Stimulated activated CD4-positive, alpha-beta T cell treated with anti-CD3 and anti-CD28 coated beads, Interleukin-12 subunit alpha, Interleukin-12 subunit beta, amount 100 ng/mL, for 24 hours (primary cell): ENCODE measurements at regions not wholly inside any gene's neighbourhood (a gene's known extent, or its start where the extent isn't known, plus 50 kb on each side); places are given as distances from the start of the nearest gene placed in this dataset.
"Not testable (repeated sequence)": the region's sequence is repeated elsewhere in the genome, so short reads cannot be mapped to it uniquely, and the experiment has no call there.

Experiments
- DNase-seq, 2 experiments: peaks; one replicate each; pipeline ENCODE4 v3.0.0-alpha.2; 2020; ENCODE audit warnings: low read depth in 2 of 2

- DNase-seq: no peak
These were observed 50.7 kb upstream of the VPREB1 start for GRCh38 chr22:22193923-22194322.

DNA sequence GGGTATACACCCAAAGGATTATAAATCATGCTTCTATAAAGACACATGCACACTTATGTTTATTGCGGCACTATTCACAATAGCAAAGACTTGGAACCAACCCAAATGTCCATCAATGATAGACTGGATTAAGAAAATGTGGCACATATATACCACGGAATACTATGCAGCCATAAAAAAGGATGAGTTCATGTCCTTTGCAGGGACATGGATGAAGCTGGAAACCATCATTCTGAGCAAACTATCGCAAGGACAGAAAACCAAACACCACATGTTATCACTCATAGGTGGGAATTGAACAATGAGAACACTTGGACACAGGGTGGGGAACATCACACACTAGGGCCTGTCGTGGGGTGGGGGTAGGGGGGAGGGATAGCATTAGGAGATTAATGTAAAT is 51.1 kb upstream of the VPREB1 start:
- DNase-seq: not testable (repeated sequence)

DNA sequence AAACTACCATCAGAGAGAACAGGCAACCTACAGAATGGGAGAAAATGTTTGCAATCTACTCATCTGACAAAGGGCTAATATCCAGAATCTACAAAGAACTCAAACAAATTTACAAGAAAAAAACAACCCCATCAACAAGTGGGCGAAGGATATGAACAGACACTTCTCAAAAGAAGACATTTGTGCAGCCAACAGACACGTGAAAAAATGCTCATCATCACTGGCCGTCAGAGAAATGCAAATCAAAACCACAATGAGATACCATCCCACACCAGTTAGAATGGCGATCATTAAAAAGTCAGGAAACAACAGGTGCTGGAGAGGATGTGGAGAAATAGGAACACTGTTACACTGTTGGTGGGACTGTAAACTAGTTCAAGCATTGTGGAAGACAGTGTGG is 51.6 kb upstream of the VPREB1 start:
- DNase-seq: not testable (repeated sequence)

DNA sequence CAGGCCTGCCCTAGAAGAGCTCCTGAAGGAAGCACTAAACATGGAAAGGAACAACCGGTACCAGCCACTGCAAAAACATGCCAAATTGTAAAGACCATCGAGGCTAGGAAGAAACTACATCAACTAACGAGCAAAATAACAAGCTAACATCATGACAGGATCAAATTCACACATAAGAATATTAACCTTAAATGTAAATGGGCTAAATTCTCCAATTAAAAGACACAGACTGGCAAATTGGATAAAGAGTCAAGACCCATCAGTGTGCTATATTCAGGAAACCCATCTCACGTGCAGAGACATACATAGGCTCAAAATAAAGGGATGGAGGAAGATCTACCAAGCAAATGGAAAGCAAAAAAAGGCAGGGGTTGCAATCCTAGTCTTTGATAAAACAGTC is 54.8 kb upstream of the VPREB1 start:
- not testable (repeated sequence) for DNase-seq

- not testable (repeated sequence) for DNase-seq
These were observed 56.7 kb upstream of the VPREB1 start for GRCh38 chr22:22187863-22188262.

GRCh38 chr22:22187299-22187698 is 57.3 kb upstream of the VPREB1 start:
- no peak for DNase-seq

DNA sequence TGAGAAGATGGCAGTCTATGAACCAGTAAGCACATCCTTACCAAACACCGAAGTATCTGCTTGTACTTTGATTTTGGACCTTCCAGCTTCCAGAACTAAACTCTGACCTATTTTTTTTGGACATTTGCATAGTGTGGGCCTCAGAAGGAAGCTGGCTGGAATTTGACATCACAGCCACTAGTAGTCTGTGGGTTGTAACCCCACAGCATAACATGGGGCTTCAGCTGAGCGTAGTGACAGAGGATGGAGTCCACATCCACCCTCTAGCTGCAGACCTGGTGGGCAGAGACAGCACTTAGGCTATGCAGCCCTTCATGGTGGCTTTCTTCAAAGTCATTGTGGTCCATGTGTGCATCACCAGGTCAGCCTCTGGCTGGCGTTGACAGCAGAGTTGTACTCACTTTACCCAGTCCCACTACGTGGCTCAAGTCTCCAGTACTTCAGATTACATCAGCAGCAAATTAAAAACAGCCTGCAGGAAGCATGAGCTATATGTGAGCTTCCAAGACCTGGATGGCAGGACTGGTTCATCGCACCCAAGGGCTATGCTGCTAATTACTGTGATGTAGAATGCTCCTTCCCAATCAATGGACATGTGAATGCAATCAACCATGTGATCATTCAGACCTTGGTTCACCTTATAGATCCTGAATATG is 58.6 kb upstream of the VPREB1 start:
- DNase-seq: no peak

- DNase-seq: no peak
These were observed 59.4 kb upstream of the VPREB1 start for GRCh38 chr22:22185217-22185616.

DNA sequence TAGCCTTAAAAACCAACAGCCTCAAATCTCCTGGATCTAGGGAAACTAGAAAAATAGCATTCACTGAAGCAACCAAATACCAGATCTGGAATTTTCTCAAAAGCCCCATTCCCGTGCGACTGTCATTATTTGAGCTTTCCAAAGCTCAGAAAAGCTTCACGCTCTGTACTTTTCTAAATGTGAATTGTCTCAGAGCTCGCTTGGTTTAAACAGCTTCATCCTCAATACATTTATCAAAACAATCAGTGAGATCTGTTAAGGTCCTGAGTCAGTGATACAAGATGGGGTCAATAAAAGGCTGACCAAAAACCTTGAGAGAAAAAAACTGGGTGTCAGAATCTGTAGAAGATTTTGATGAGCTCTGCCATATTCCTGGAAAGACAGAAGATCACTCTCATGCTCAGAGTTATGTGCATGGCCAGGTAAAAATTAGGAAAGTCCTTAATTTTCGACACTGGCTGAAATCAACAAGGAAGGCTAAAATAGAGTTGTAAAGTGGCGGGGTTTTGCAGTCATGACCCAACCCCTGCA is 60.2 kb upstream of the VPREB1 start:
- DNase-seq: no peak

DNA sequence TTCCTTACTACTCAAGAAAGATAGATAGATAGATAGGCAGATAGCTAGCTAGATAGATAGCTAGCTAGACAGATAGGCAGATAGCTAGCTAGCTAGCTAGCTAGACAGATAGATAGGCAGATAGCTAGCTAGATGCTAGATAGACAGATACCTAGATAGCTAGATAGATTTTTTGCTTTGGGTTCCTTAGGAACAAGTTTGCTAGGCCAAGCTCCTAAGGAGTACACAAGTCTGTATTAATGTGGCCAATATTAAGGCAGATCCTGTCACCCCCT is 61.7 kb upstream of the VPREB1 start:
- no peak for DNase-seq

DNA sequence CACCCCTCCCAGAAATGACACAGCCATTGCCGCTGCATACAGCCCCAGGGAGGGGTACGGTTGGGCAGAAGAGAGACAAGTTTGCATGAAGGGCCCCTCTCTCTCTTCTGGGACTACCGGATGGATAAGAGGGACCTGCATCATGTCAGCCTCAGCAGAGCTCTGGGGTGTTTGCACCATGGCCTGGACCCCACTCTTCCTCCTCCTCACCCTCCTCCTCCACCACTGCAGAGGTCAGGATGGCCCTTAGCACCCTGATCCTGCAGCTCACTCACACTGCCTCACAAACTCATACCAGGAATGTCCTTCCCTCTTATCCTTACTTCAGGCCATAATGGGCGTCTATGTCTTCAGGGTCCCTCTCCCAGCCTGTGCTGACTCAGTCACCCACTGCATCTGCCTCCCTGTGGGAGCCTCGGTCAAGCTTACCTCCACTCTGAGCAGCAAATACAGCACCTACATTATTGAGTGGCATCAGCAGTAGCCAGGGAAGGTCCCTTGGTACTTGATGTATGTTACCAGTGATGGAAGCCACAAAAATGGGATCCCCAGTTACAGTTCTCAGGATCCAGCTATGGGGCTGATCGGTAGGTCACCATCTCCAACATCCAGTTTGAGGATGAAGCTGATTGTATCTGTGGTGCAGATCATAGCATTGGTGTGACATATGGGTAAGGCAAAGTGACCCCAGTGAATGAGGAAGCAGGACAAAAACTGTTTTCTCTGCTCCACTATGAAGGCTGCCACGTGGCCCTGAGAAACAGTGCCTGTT is 62.2 kb upstream of the VPREB1 start:
- no peak for DNase-seq

- DNase-seq: no peak
These were observed 63.2 kb upstream of the VPREB1 start for GRCh38 chr22:22181341-22181850.

DNA sequence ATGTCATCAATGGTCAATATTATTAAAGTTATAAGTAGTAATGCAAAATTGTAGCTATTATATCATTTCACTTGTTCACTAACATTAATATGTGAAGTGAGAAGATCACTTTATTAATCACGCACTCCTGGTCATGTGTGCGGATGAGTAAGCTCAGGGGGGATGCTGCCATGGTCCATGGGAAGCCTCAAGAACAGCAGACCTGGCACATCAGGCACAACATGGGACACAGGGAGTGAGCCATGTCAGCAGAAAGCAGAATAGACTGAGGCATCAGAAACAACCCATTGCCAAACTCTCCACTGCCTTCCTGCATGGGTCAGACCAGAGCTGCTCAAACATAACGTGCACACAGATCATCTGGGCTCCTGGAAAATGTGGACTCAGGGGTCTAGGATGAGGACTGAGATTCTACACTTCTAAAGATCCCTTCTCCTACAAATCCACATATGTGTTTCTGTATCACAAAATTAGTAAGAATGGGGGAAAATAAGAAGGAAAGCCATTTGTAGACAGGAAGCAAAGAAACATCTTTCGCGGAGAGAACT is 63.8 kb upstream of the VPREB1 start:
- DNase-seq: no peak

DNA sequence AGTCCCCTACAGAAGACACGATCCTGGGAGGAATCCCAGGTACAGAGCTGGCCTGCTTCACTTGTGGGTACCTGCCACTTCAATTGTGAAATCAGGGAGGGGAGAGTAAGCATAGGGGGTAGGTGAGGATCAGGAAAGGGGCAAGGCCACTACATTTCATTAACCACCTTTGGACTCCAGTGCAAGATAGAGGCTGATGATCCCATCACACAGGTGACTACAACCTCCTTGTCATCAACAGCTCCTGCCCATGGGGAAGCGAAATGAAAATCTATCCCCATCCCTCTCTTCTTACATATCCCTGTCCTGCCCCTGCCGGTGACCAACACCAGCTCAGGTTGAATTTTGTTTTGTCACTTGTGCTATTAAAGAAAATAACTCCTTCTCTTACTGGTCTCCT is 64.7 kb upstream of the VPREB1 start:
- DNase-seq: no peak

GRCh38 chr22:22178992-22179391 is 65.6 kb upstream of the VPREB1 start:
- DNase-seq: no peak

GRCh38 chr22:22178355-22178965 is 66.1 kb upstream of the VPREB1 start:
- DNase-seq: no peak

DNA sequence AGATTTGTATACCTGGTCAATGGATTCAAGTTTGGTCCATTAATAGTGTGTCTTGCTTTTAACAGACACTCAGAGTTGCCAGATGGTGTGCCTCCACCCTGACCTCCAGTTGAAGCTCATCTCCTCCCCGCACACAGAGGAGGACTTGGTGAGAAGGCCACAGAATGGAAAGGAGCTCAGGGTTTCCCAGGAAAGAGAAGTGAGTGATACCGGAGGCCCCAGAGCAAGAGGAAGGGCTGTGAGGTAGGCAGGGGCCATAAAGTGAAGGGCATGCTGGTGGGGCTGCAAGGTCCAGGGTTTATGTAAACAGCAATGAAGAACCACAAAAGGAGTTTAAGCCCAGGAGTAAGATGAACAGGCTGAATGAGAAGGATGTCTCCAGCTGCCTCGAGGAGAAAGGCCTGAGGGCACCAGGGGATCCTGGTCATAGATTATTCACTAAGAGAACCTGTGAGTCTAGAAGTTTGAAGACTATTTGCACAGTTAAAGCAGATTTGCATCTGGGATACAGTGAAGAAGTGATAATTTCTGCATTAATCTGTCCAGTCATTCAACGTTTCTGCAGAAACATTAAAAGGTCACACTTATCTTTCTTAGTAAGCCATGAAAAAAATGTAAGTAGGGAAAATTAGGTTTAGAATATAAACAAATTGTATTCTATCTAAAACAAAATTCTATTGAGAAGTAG is 67.5 kb upstream of the VPREB1 start:
- no peak for DNase-seq

DNA sequence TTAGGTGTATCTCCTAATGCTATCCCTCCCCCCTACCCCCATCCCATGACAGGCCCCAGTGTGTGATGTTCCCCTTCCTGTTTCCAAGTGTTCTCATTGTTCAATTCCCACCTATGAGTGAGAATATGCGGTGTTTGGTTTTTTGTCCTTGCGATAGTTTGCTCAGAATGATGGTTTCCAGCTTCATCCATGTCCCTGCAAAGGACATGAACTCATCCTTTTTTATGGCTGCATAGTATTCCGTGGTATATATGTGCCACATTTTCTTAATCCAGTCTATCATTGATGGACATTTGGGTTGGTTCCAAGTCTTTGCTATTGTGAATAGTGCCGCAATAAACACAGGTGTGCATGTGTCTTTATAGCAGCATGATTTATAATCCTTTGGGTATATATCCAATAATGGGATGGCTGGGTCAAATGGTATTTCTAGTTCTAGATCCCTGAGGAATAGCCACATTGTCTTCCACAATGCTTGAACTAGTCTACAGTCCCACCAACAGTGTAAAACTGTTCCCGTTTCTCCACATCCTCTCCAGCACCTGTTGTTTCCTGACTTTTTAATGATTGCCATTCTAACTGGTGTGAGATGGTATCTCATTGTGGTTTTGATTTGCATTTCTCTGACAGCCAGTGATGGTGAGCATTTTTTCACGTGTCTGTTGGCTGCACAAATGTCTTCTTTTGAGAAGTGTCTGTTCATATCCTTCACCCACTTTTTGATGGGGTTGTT is 71.5 kb upstream of the VPREB1 start:
- DNase-seq: not testable (repeated sequence)

GRCh38 chr22:22171357-22172218 is 73.0 kb upstream of the VPREB1 start:
- no peak for DNase-seq

DNA sequence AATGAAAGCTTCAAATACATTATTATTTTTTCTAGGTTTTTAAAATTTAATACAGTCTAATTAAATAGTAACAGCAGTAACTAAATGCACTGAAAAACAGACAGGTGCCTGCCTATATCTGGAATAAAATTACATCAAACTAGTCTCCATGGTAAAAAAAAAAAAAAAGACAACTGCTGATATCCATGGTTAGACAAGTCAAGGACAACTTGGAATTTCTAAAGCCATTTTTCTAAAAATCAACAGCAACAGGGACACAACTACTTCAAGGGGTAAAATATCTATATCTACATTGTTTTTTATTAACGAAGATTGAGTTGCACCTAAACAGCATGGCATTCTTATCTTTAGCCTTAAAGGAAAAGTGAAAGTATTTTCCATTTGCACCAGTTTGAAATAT is 74.7 kb upstream of the VPREB1 start:
- no peak for DNase-seq
